ENCODE measurements at regions not wholly inside any gene's neighbourhood (a gene's known extent, or its start where the extent isn't known, plus 50 kb on each side); places are given as distances from the start of the nearest gene placed in this dataset.

GRCh38 chr2:207216457-207216856 lies 50.7 kb upstream of the KLF7 start:
- Mint-ChIP-seq H3K4me3 (no peak overlapping the region), H3K27ac (no peak overlapping the region), H3K27me3 (ENCODE audit: low read depth in 3 of 3) (peaks cover 4 to 6% (median 5%) of the 10 kb centered on the region in 3 donors), H3K4me1 (no peaks in the 10 kb centered on the region), H3K36me3 (no peaks in the 10 kb centered on the region), H3K9me3 (peaks cover 0 to 4% (median 0%) of the 10 kb centered on the region in 7 donors)
- Histone ChIP-seq H3K9me3 (replicated peaks in 1 of 2; ENCODE audit: control insufficient read depth in 1 of 2, insufficient read depth in 1 of 2, low read length in 2 of 2) (no peaks in the 10 kb centered on the region), H3K27ac (ENCODE audit: low read depth in 1 of 2, low read length in 2 of 2) (no peak overlapping the region), H3K4me3 (replicated peaks in 1 of 3; ENCODE audit: low read depth in 2 of 3, low read length in 3 of 3) (no peak overlapping the region), H3K27me3 (ENCODE audit: control insufficient read depth in 2 of 2, insufficient read depth in 2 of 2, low read length in 2 of 2) (peaks cover 0 to 3% of the 10 kb centered on the region in 2 donors), H2AFZ (ENCODE audit: insufficient read depth, low read depth, low read length, poor library complexity, severe bottlenecking) (no peak overlapping the region), H3K4me1 (ENCODE audit: control insufficient read depth in 1 of 2, insufficient read depth in 2 of 2, low read length in 2 of 2) (no peaks in the 10 kb centered on the region), H4K20me1 (ENCODE audit: insufficient read depth, low read length) (no peaks in the 10 kb centered on the region), H3K36me3 (replicated peaks in 1 of 2; ENCODE audit: control insufficient read depth in 1 of 2, insufficient read depth in 2 of 2, low read length in 2 of 2) (no peaks in the 10 kb centered on the region), H3K79me2 (ENCODE audit: insufficient read depth, low read length) (no peaks in the 10 kb centered on the region), H3K9ac (ENCODE audit: insufficient read depth, low read length, poor library complexity, severe bottlenecking) (no peak overlapping the region), H3K4me2 (replicated peaks; ENCODE audit: extremely low read depth, low read length, poor library complexity, severe bottlenecking) (no peak overlapping the region)
- 70% methylated on average over 2 of the region's 2 CpGs for WGBS (ENCODE audit: insufficient coverage)
- DNase-seq, result no peak
- intact Hi-C loops (cut with micrococcal nuclease), result no loop called here
- TF ChIP-seq CTCF (IDR thresholded peaks at IDR 0.05), result no peak

GRCh38 chr2:207217442-207217841 lies 51.7 kb upstream of the KLF7 start:
- H3K27ac ChIP-seq (ENCODE audit: low read depth in 1 of 2, low read length in 2 of 2), result no peak overlapping the region
- TF ChIP-seq CTCF (IDR thresholded peaks at IDR 0.05), result no peak
- H3K4me1 Mint-ChIP-seq, result no peaks in the 10 kb centered on the region

More at GRCh38 chr2:207217442-207217841, 51.7 kb upstream of the KLF7 start:
- DNase-seq, result no peak
- Histone ChIP-seq H2AFZ (ENCODE audit: insufficient read depth, low read depth, low read length, poor library complexity, severe bottlenecking) (no peak overlapping the region), H3K4me1 (ENCODE audit: control insufficient read depth in 1 of 2, insufficient read depth in 2 of 2, low read length in 2 of 2) (no peaks in the 10 kb centered on the region), H3K9me3 (replicated peaks in 1 of 2; ENCODE audit: control insufficient read depth in 1 of 2, insufficient read depth in 1 of 2, low read length in 2 of 2) (no peaks in the 10 kb centered on the region), H4K20me1 (ENCODE audit: insufficient read depth, low read length) (no peaks in the 10 kb centered on the region), H3K79me2 (ENCODE audit: insufficient read depth, low read length) (no peaks in the 10 kb centered on the region), H3K36me3 (replicated peaks in 1 of 2; ENCODE audit: control insufficient read depth in 1 of 2, insufficient read depth in 2 of 2, low read length in 2 of 2) (no peaks in the 10 kb centered on the region), H3K9ac (ENCODE audit: insufficient read depth, low read length, poor library complexity, severe bottlenecking) (no peak overlapping the region), H3K27me3 (ENCODE audit: control insufficient read depth in 2 of 2, insufficient read depth in 2 of 2, low read length in 2 of 2) (peaks cover 0 to 3% of the 10 kb centered on the region in 2 donors), H3K4me2 (replicated peaks; ENCODE audit: extremely low read depth, low read length, poor library complexity, severe bottlenecking) (no peak overlapping the region), H3K4me3 (replicated peaks in 1 of 3; ENCODE audit: low read depth in 2 of 3, low read length in 3 of 3) (no peak overlapping the region)
- intact Hi-C loops (cut with micrococcal nuclease), result no loop called here
- H3K36me3 Mint-ChIP-seq, result no peaks in the 10 kb centered on the region
- H3K27me3 Mint-ChIP-seq (ENCODE audit: low read depth in 3 of 3), result peaks cover 5 to 8% (median 5%) of the 10 kb centered on the region in 3 donors
- WGBS (ENCODE audit: insufficient coverage), result 83% methylated on average over 1 of the region's 2 CpGs
- no peak overlapping the region for H3K27ac Mint-ChIP-seq
- peaks cover 0 to under 1% (median 0%) of the 10 kb centered on the region in 7 donors for H3K9me3 Mint-ChIP-seq
- no peak overlapping the region for H3K4me3 Mint-ChIP-seq
